ENCODE measurements at regions not wholly inside any gene's neighbourhood (a gene's known extent, or its start where the extent isn't known, plus 50 kb on each side); places are given as distances from the start of the nearest gene placed in this dataset.

DNA sequence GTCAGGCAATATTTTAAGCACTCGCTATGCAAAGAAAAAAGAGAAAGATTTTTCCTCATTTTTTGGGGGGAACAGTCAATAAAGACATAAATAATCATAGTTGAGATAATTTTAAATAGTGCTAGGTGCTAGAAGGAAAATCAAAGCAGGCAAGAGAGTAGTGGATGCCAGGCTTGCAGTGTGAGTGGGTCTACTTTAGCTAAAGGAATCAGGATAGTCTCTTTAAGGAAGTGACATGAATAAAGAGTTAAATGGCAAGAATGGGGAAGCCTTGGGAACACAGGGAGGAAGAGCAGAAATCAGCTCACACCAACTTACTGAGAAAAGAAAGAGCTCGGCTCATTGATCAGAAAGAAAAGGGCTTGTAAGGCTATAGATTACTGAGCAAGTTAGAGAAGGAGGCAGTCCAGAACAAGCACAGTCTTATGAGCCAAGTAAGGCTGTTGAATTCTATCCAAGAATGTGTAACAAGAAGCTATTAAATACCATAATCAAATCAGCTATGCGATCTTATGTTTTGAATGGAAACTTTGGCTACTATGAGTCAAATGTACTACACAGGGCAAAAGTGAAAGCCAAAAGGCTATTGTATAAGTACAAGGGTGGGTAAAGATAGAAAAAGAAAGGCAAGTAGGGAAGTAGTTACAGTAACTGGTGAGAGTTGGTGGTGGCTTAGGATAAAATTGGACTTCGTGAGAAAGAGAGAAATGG is 833.8 kb upstream of the PIK3C3 start:
- Histone ChIP-seq H3K27ac (ENCODE audit: low read length) (no peak overlapping the region), H3K4me1 (ENCODE audit: control insufficient read depth, insufficient read depth, low read length) (no peaks in the 10 kb centered on the region), H3K9me3 (ENCODE audit: control insufficient read depth, low read length) (no peaks in the 10 kb centered on the region), H3K4me3 (ENCODE audit: low read length) (no peak overlapping the region), H3K27me3 (ENCODE audit: control insufficient read depth, insufficient read depth) (no peaks in the 10 kb centered on the region)
- ATAC-seq (no peak), DNase-seq (no peak)
- 68% methylated on average over 4 of the region's 4 CpGs for WGBS
- intact Hi-C loops (cut with DNase I): no loop called here

DNA sequence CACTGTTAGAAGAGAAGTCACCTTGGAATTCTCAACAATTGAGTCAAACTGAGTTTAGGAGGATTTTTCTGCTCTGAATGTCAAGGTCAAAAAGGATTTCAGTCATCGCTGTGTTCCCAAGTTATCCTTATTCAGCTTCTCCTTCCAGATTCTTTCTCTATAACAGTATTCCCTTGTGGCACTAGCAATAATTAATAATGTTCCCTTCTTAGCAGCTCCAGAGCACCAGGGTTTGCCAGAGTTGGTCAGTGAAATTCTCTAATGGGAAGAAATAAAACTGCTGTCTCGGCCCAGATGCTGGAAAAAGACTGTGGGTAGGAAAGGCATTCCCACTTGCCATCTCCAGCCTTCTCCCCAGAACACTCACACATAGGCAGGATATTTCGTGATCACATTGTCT is 836.0 kb upstream of the PIK3C3 start:
- 80% methylated on average over 3 of the region's 3 CpGs for WGBS
- intact Hi-C loops (cut with DNase I): no loop called here

DNA sequence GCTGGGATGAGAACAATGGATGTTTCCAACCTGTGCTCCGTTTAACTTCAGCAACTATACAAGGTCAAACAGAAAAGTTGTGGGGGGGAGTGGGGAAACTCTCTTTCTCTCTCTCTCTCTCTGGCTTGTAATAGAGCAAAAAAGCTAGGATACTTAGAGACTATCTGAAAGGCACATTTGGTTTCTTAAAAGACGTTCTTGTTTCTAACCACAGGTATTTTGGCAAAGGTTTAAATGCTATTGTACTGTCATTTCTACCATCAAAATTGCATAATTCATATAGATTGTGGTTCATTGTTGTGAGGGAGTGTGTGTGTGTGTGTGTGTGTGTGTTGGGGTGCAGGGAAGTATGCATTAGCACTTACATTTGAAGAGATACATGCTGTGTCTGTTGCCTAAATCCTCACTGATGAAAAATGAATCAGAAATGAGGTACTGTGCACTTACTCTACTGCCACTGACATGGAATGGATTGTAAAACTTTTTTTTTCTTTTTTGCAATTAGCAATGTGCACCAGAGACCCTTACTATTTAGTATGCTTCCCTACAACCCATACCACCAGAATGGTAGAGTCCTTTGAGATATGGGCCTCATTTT is 841.0 kb upstream of the PIK3C3 start:
- intact Hi-C loops (cut with DNase I): no loop called here
- 56% methylated on average over 2 of the region's 2 CpGs for WGBS

More for the DNA sequence above, 836.0 kb upstream of the PIK3C3 start:
- no peak for ATAC-seq
- Histone ChIP-seq H3K27ac (ENCODE audit: low read length) (no peak overlapping the region), H3K9me3 (ENCODE audit: control insufficient read depth, low read length) (no peaks in the 10 kb centered on the region), H3K27me3 (ENCODE audit: control insufficient read depth, insufficient read depth) (no peaks in the 10 kb centered on the region), H3K4me1 (ENCODE audit: control insufficient read depth, insufficient read depth, low read length) (no peaks in the 10 kb centered on the region), H3K4me3 (ENCODE audit: low read length) (no peak overlapping the region)
- no peak for DNase-seq

DNA sequence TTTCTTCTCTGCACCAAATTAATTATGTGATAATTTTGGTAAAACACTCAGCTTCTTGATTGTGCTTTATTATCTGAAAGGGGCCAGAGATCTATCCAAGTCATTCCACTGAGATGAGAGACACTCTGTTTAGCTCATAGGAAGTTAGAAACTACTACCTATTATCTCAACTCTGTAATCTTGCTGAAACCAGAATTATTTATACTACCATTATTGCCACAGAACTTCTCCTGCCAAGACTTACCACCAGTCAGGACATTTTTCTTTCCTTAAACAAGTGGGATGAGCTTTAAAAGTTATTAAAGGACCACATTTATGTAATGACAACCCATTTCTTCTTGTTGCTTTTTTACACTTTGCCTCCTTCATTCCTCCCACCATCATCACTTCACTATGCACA is 855.6 kb upstream of the PIK3C3 start:
- DNase-seq (no peak), ATAC-seq (no peak)
- intact Hi-C loops (cut with DNase I): no loop called here
- Histone ChIP-seq H3K27me3 (ENCODE audit: control insufficient read depth, insufficient read depth) (no peaks in the 10 kb centered on the region), H3K4me3 (ENCODE audit: low read length) (no peak overlapping the region), H3K27ac (ENCODE audit: low read length) (no peak overlapping the region), H3K4me1 (ENCODE audit: control insufficient read depth, insufficient read depth, low read length) (no peaks in the 10 kb centered on the region), H3K9me3 (ENCODE audit: control insufficient read depth, low read length) (no peaks in the 10 kb centered on the region)

More for the DNA sequence above, 841.0 kb upstream of the PIK3C3 start:
- Histone ChIP-seq H3K4me1 (ENCODE audit: control insufficient read depth, insufficient read depth, low read length) (no peaks in the 10 kb centered on the region), H3K27me3 (ENCODE audit: control insufficient read depth, insufficient read depth) (no peaks in the 10 kb centered on the region), H3K27ac (ENCODE audit: low read length) (no peak overlapping the region), H3K9me3 (ENCODE audit: control insufficient read depth, low read length) (no peaks in the 10 kb centered on the region), H3K4me3 (ENCODE audit: low read length) (no peak overlapping the region)
- DNase-seq: no peak
- ATAC-seq: no peak

DNA sequence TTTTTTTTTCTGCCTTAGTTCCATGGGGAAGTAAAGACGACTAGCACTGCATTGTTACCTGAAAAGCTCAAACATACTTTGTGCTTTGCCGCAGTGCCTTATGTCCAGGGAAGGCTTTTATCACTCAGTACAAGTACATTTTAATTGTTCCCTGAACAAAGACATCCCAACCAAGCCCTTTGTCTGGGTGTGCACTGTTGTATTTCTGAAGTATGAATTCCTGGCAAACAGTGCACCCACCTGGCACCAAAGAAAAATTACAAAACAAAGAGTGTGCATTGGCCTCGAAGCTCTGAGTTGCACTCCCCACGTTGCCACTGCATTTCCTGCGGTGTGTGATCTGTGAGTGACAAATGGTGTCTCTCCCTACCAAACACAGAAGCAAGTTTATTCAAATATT is 858.5 kb upstream of the PIK3C3 start:
- intact Hi-C loops (cut with DNase I): no loop called here
- no peak for ATAC-seq

DNA sequence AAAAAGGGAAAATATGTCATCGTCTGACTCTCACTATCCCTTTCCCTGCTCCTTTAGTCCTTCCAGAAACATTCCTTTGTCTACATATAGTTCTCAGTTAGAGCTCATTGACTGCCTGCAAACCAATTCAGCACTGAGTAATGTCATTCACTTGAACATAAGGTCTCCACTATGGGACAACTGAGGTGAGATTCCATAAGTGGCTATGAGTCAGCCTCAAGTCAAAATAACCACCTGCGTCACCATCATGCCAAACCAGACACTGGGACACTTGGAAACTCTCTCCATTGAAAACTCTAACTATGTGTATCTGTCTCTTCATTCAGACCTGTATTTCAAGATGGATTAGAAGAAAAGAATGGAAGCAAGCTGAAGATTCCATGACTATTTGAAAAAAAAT is 878.0 kb upstream of the PIK3C3 start:
- H3K27me3 ChIP-seq (ENCODE audit: control insufficient read depth, insufficient read depth): no peaks in the 10 kb centered on the region
- no peak for DNase-seq
- no peak overlapping the region for H3K4me3 ChIP-seq (ENCODE audit: low read length)
- H3K4me1 ChIP-seq (ENCODE audit: control insufficient read depth, insufficient read depth, low read length): no peaks in the 10 kb centered on the region
- intact Hi-C loops (cut with DNase I): no loop called here
- no peak for ATAC-seq
- H3K27ac ChIP-seq (ENCODE audit: low read length): no peak overlapping the region
- no peaks in the 10 kb centered on the region for H3K9me3 ChIP-seq (ENCODE audit: control insufficient read depth, low read length)
- 87% methylated on average over 2 of the region's 2 CpGs for WGBS

More for the DNA sequence above, 858.5 kb upstream of the PIK3C3 start:
- H3K27me3 ChIP-seq (ENCODE audit: control insufficient read depth, insufficient read depth): no peaks in the 10 kb centered on the region
- H3K4me1 ChIP-seq (ENCODE audit: control insufficient read depth, insufficient read depth, low read length): no peaks in the 10 kb centered on the region
- DNase-seq: no peak
- no peaks in the 10 kb centered on the region for H3K9me3 ChIP-seq (ENCODE audit: control insufficient read depth, low read length)
- 35% methylated on average over 5 of the region's 5 CpGs for WGBS
- H3K4me3 ChIP-seq (ENCODE audit: low read length): no peak overlapping the region
- no peak overlapping the region for H3K27ac ChIP-seq (ENCODE audit: low read length)

DNA sequence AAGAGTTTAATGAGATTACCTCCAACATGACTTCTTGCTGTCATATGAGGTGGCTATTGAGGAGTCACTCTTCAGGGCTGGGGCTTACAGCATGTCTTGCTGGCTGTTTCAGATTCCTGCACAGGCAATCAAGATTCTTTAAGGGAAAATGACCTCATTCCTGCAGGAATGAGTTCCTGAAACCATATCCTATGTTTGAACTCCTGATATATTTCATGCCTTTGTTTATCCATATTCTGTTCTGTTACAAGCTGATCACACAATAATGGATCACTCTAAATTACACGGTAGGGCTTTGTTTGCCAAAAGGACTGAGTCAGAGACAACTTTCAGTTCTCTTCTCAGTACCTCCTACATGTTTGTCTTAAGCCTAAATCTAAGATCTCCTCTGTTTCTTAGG is 879.8 kb upstream of the PIK3C3 start:
- H3K4me1 ChIP-seq (ENCODE audit: control insufficient read depth, insufficient read depth, low read length): no peaks in the 10 kb centered on the region
- 56% methylated on average over 1 of the region's 1 CpG for WGBS
- no peaks in the 10 kb centered on the region for H3K27me3 ChIP-seq (ENCODE audit: control insufficient read depth, insufficient read depth)
- H3K9me3 ChIP-seq (ENCODE audit: control insufficient read depth, low read length): no peaks in the 10 kb centered on the region
- intact Hi-C loops (cut with DNase I): no loop called here
- DNase-seq (no peak), ATAC-seq (no peak)
- H3K27ac ChIP-seq (ENCODE audit: low read length): no peak overlapping the region
- H3K4me3 ChIP-seq (ENCODE audit: low read length): no peak overlapping the region

DNA sequence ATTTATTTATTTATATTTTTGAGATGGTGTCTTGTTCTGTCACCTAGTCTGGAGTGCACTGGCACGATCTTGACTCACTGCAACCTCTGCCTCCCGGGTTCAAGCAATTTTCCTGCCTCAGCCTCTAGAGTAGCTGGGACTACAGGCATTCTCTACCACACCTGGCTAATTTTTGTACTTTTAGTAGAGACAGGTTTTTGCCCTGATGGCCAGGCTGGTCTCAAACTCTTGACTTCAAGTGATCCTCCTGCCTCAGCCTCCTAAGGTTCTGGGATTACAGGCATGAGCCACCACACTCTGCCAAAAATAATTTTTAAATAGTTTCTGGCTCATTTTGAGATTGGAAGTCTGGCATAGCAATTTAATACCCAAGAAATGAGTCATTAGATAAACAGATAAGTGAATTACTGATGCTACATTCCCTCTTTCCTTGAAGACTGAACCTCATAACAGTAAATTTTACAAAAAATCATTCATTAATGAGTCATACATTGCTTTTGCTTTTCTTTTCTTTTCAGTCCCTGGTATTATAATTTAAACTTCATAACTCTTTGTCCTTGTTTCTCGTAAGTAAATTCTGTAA is 881.6 kb upstream of the PIK3C3 start:
- 90% methylated on average over 3 of the region's 3 CpGs for WGBS
- ATAC-seq (no peak), DNase-seq (no peak)
- no peak overlapping the region for H3K27ac ChIP-seq (ENCODE audit: low read length)
- no peaks in the 10 kb centered on the region for H3K27me3 ChIP-seq (ENCODE audit: control insufficient read depth, insufficient read depth)
- intact Hi-C loops (cut with DNase I): no loop called here
- no peaks in the 10 kb centered on the region for H3K9me3 ChIP-seq (ENCODE audit: control insufficient read depth, low read length)
- no peak overlapping the region for H3K4me3 ChIP-seq (ENCODE audit: low read length)
- H3K4me1 ChIP-seq (ENCODE audit: control insufficient read depth, insufficient read depth, low read length): no peaks in the 10 kb centered on the region

DNA sequence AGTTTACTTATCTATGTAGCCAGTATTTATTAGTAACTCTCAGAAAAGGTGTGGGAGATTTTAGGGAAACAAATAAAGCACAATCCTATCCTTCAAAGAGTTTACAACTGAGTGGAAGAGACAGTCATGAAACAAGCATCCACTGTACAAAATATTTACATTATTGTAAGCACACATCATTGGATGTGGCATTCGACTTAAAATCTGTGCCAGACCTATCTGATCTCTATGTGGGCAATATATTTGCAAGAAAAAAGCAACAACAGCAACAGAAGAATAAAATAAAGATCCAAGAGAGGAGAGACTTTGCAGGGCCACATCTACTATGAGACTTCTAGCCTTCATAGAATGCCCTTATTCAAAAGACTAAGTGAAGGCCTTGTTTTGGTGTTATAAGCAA is 882.1 kb upstream of the PIK3C3 start:
- Histone ChIP-seq H3K27me3 (ENCODE audit: control insufficient read depth, insufficient read depth) (no peaks in the 10 kb centered on the region), H3K27ac (ENCODE audit: low read length) (no peak overlapping the region), H3K4me1 (ENCODE audit: control insufficient read depth, insufficient read depth, low read length) (no peaks in the 10 kb centered on the region), H3K9me3 (ENCODE audit: control insufficient read depth, low read length) (no peaks in the 10 kb centered on the region), H3K4me3 (ENCODE audit: low read length) (no peak overlapping the region)
- intact Hi-C loops (cut with DNase I): no loop called here
- DNase-seq (no peak), ATAC-seq (no peak)
- WGBS: 72% methylated on average over 1 of the region's 1 CpG

DNA sequence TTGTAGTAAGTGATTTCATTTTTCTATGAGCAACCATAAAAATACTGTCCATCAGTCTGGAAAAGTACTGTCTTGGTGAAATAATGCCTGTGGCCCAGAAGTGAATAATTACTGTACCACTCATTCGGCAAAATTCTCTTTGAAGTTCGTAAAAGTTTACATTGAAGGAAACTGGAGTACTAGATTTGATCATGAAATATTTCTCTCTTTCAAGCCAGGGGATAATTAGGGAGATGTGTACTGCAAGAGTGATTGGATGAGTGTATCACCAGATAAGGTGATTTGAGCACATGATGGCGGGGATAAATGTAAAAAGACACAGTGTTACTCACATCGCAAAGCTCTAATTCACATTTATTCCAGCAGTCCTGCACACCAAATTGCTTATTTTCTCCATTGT is 883.2 kb upstream of the PIK3C3 start:
- 89% methylated on average over 4 of the region's 4 CpGs for WGBS
- H3K27ac ChIP-seq (ENCODE audit: low read length): no peak overlapping the region
- no peak overlapping the region for H3K4me3 ChIP-seq (ENCODE audit: low read length)
- no peaks in the 10 kb centered on the region for H3K9me3 ChIP-seq (ENCODE audit: control insufficient read depth, low read length)
- ATAC-seq (no peak), DNase-seq (no peak)
- H3K4me1 ChIP-seq (ENCODE audit: control insufficient read depth, insufficient read depth, low read length): no peaks in the 10 kb centered on the region
- intact Hi-C loops (cut with DNase I): no loop called here
- H3K27me3 ChIP-seq (ENCODE audit: control insufficient read depth, insufficient read depth): no peaks in the 10 kb centered on the region

DNA sequence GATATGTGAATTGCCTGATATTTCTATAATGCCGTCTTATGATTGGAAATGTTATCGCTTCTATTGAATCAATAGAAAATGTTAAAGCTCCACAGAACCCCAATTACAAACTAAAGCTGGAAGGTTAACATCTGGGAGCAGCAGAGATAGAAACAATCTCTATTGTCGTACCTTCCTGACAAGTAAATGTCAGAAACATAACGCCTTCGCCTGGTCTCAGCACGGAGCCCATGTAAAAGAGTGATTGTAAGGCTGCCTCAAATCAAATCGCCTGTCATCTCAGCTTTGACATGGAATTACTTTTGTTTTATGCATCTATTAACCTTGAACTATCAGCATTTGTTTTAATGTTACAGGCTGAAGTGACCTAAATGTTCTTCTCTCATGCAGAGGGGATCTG is 885.9 kb upstream of the PIK3C3 start:
- ATAC-seq (no peak), DNase-seq (no peak)
- intact Hi-C loops (cut with DNase I): no loop called here
- WGBS: 84% methylated on average over 7 of the region's 7 CpGs
- no peaks in the 10 kb centered on the region for H3K27me3 ChIP-seq (ENCODE audit: control insufficient read depth, insufficient read depth)
- no peak overlapping the region for H3K4me3 ChIP-seq (ENCODE audit: low read length)
- no peaks in the 10 kb centered on the region for H3K9me3 ChIP-seq (ENCODE audit: control insufficient read depth, low read length)
- H3K27ac ChIP-seq (ENCODE audit: low read length): no peak overlapping the region
- H3K4me1 ChIP-seq (ENCODE audit: control insufficient read depth, insufficient read depth, low read length): no peaks in the 10 kb centered on the region
